ENCODE measurements at regions not wholly inside any gene's neighbourhood (a gene's known extent, or its start where the extent isn't known, plus 50 kb on each side); places are given as distances from the start of the nearest gene placed in this dataset.

- no peak for TF ChIP-seq CTCF (IDR thresholded peaks at IDR 0.05)
- TF ChIP-seq MAX (IDR thresholded peaks at IDR 0.05; ENCODE audit: low read depth): no peak
- no peak for TF ChIP-seq RFX5 (IDR thresholded peaks at IDR 0.05; ENCODE audit: low read length)
Measured at GRCh38 chr9:89980600-89980999, 375.8 kb downstream of the GADD45G start.

All from SK-N-SH (cell line).